Caco-2 (cell line): ENCODE measurements at regions not wholly inside any gene's neighbourhood (a gene's known extent, or its start where the extent isn't known, plus 50 kb on each side); places are given as distances from the start of the nearest gene placed in this dataset.

Experiments used
- BruUV-seq: library from RNA; stranded (reverse); fragments of 400-500 nt; replicated peaks from 2 replicates; lab custom pipeline; 2021; lab: Mats Ljungman, UMichigan
- CTCF ChIA-PET: fragments of 300-600 bp; sonication (Branson Sonifier 250); formaldehyde crosslinking; loops from one replicate; lab custom pipeline; 2022; ENCODE audit warnings: antibody characterized with exemption; lab: Charles Lee
- POLR2A ChIA-PET: fragments of 300-600 bp; sonication (Branson Sonifier 250); formaldehyde crosslinking; loops from one replicate; lab custom pipeline; 2022; ENCODE audit warnings: antibody characterized with exemption; lab: Charles Lee
- DNase-seq, 2 experiments: peaks; one replicate each; pipeline versions ENCODE4 v3.0.0 to v3.0.0-alpha.2; 2020 to 2022
- H3K27me3 ChIP-seq: replicated peaks from 2 replicates; pipeline ENCODE4 v1.6.0; 2011; ENCODE audit warnings: low read length; ENCODE audit not compliant: control insufficient read depth, insufficient read depth
- H3K36me3 ChIP-seq: 2 replicates; pipeline ENCODE4 v1.5.1; 2011; ENCODE audit warnings: low read length; ENCODE audit not compliant: control insufficient read depth, insufficient read depth
- H3K4me1 ChIP-seq: fragments of 250-450 bp; sonication (Bioruptor Pico); 2 replicates; pipeline ENCODE4 v1.5.1; 2020; ENCODE audit warnings: mild to moderate bottlenecking
- H3K4me3 ChIP-seq: 2 replicates; pipeline ENCODE4 v1.5.1; 2011; ENCODE audit warnings: low read depth, mild to moderate bottlenecking, control low read depth, low read length
- H3K9me3 ChIP-seq: fragments of 250-450 bp; sonication (Bioruptor Pico); 2 replicates; pipeline ENCODE4 v1.5.1; 2020; ENCODE audit warnings: mild to moderate bottlenecking, moderate library complexity
- H3K27ac Mint-ChIP-seq: one replicate; pipeline ENCODE4 v1.8.0; 2022; ENCODE audit warnings: mixed read lengths; ENCODE audit not compliant: unreplicated experiment
- H3K27me3 Mint-ChIP-seq: one replicate; pipeline ENCODE4 v1.8.0; 2022; ENCODE audit warnings: mixed read lengths; ENCODE audit not compliant: insufficient read depth, unreplicated experiment
- H3K36me3 Mint-ChIP-seq: one replicate; pipeline ENCODE4 v1.8.0; 2022; ENCODE audit warnings: mild to moderate bottlenecking, mixed read lengths; ENCODE audit not compliant: insufficient read depth, unreplicated experiment
- H3K4me1 Mint-ChIP-seq: one replicate; pipeline ENCODE4 v1.8.0; 2022; ENCODE audit warnings: low read depth, mixed read lengths; ENCODE audit not compliant: unreplicated experiment
- H3K4me3 Mint-ChIP-seq: one replicate; pipeline ENCODE4 v1.8.0; 2022; ENCODE audit warnings: mild to moderate bottlenecking, moderate library complexity, mixed read lengths; ENCODE audit not compliant: unreplicated experiment
- H3K9me3 Mint-ChIP-seq: one replicate; pipeline ENCODE4 v1.8.0; 2022; ENCODE audit warnings: mixed read lengths; ENCODE audit not compliant: unreplicated experiment
- CTCF ChIP-seq, 2 experiments: fragments of 200-600 bp in 1 of 2; IDR thresholded peaks; 1 replicate in 1 of 2; 2 replicates in 1 of 2; pipeline versions ENCODE4 v1.5.1 to v1.8.0; 2011 to 2022; ENCODE audit warnings: antibody characterized with exemption in 1 of 2, control low read depth in 1 of 2, inconsistent platforms in 1 of 2, low read depth in 1 of 2, low read length in 1 of 2, mild to moderate bottlenecking in 1 of 2, moderate library complexity in 1 of 2; ENCODE audit not compliant: insufficient read depth in 1 of 2, severe bottlenecking in 1 of 2, unreplicated experiment in 1 of 2
- intact Hi-C: fragments of 100-400 bp; cut with micrococcal nuclease; formaldehyde crosslinking; loops from one replicate; pipeline ENCODE4 v1.10.0; 2022; ENCODE audit not compliant: unreplicated experiment

DNA sequence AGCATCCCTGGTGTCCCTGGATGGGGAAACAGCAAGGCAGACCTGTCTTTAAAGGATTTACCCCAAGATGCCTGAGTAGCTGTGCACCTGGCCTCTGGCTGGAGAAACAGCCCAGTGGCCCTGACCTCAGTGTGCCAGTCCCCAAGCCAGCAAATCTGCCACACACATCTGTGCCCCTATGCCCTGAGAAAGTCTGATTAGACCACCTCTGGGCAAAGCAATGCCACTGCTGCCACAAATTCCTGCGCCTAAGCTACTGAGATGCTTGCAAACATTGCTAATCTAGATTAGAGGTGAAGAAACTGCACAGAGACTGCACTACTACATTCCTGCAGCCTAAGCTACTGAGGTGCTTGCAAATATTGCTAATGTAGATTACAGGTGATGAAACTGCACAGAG, 269.6 kb downstream of the CEMIP2 start:
- no peak for TF ChIP-seq CTCF (IDR thresholded peaks at IDR 0.05; ENCODE audit: insufficient read depth in 1 of 2, low read depth in 1 of 2, low read length in 1 of 2, severe bottlenecking in 1 of 2, unreplicated experiment in 1 of 2)
- no TSS peak for BruUV-seq
- no peak overlapping the region for H3K27ac Mint-ChIP-seq
- Histone ChIP-seq H3K36me3 (no peaks in the 10 kb centered on the region), H3K4me1 (no peaks in the 10 kb centered on the region), H3K9me3 (no peaks in the 10 kb centered on the region), H3K27me3 (no peaks in the 10 kb centered on the region), H3K4me3 (no peak overlapping the region)
- intact Hi-C loops: no loop called here
- no peak overlapping the region for H3K4me3 Mint-ChIP-seq
- ChIA-PET POLR2A (no interaction called here), CTCF (no interaction called here)
- no peaks in the 10 kb centered on the region for H3K36me3 Mint-ChIP-seq
- H3K4me1 Mint-ChIP-seq: no peaks in the 10 kb centered on the region
- H3K9me3 Mint-ChIP-seq: no peaks in the 10 kb centered on the region
- DNase-seq: no peak
- peaks cover 2% of the 10 kb centered on the region for H3K27me3 Mint-ChIP-seq

DNA sequence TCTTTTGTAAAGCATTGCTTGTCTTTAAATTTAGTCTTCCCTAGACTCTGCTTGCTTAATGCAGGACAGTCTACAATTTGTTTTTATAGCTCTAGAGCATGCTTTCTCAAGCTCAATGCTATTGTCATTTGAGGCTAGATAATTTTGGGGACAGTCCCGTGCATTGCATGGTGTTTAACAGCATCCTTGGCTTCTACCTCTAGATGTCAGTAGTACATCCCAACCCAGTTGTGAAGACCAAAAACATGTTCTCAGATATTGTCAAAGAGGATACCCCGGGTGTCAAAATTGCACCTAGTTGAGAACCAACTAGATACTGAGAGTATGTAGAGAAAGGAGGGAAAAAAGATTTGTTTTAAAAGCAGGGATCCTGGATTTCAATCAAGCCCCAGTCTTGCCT, 277.5 kb downstream of the CEMIP2 start:
- Mint-ChIP-seq H3K36me3 (no peaks in the 10 kb centered on the region), H3K9me3 (no peaks in the 10 kb centered on the region), H3K27ac (no peak overlapping the region), H3K4me1 (no peaks in the 10 kb centered on the region), H3K4me3 (no peak overlapping the region), H3K27me3 (peaks cover 3% of the 10 kb centered on the region)
- H3K27me3 ChIP-seq: no peaks in the 10 kb centered on the region
- no peak for DNase-seq
- H3K4me1 ChIP-seq: no peaks in the 10 kb centered on the region
- intact Hi-C loops: loop anchor here (2.0 to 5.0 kb wide), 2 partner anchors 221 to 278 kb away; partner anchors contain the start of gene CEMIP2
- ChIA-PET CTCF (no interaction called here), POLR2A (no interaction called here)
- BruUV-seq: no TSS peak
- no peak for TF ChIP-seq CTCF (IDR thresholded peaks at IDR 0.05; ENCODE audit: insufficient read depth in 1 of 2, low read depth in 1 of 2, low read length in 1 of 2, severe bottlenecking in 1 of 2, unreplicated experiment in 1 of 2)
- H3K9me3 ChIP-seq: no peaks in the 10 kb centered on the region
- no peak overlapping the region for H3K4me3 ChIP-seq
- no peaks in the 10 kb centered on the region for H3K36me3 ChIP-seq

- H3K27ac Mint-ChIP-seq: no peak overlapping the region
- POLR2A ChIA-PET: no interaction called here
- DNase-seq: no peak
- no peak overlapping the region for H3K4me3 Mint-ChIP-seq
- no peak overlapping the region for H3K4me3 ChIP-seq
- no peaks in the 10 kb centered on the region for H3K9me3 ChIP-seq
- CTCF ChIA-PET: no interaction called here
- intact Hi-C loops: no loop called here
- H3K9me3 Mint-ChIP-seq: no peaks in the 10 kb centered on the region
- no peak for TF ChIP-seq CTCF (IDR thresholded peaks at IDR 0.05; ENCODE audit: insufficient read depth in 1 of 2, low read depth in 1 of 2, low read length in 1 of 2, severe bottlenecking in 1 of 2, unreplicated experiment in 1 of 2)
- BruUV-seq: no TSS peak
- no peaks in the 10 kb centered on the region for H3K36me3 Mint-ChIP-seq
- H3K4me1 Mint-ChIP-seq: no peaks in the 10 kb centered on the region
- H3K27me3 Mint-ChIP-seq: peaks cover 3% of the 10 kb centered on the region
- no peaks in the 10 kb centered on the region for H3K4me1 ChIP-seq
- H3K36me3 ChIP-seq: no peaks in the 10 kb centered on the region
- H3K27me3 ChIP-seq: no peaks in the 10 kb centered on the region
These were observed 281.3 kb downstream of the CEMIP2 start for GRCh38 chr9:71487061-71487460.
